Omental fat pad (tissue), 3 donors: ENCODE measurements at regions not wholly inside any gene's neighbourhood (a gene's known extent, or its start where the extent isn't known, plus 50 kb on each side); places are given as distances from the start of the nearest gene placed in this dataset.
A peak's percentile ranks its signal among the peaks of the same experiment; 100 is the strongest.

ENCODE experiments used
- ATAC-seq: fragments of 150-250 bp; one replicate; pipeline ENCODE4 v1.9.1; 2016; ENCODE audit warnings: mild to moderate bottlenecking, moderate library complexity; ENCODE audit not compliant: low FRiP score
- DNase-seq: peaks from one replicate; pipeline ENCODE4 v3.0.0-alpha.2; 2019; ENCODE audit warnings: low spot score
- TF ChIP-seq, protein P1 (sequence below), 3 donors: fragments of 450-650 bp; IDR thresholded peaks; one replicate each; pipeline ENCODE4 v1.5.1; 2016 to 2017; ENCODE audit warnings: antibody characterized with exemption in 3 of 3, mild to moderate bottlenecking in 3 of 3, moderate library complexity in 2 of 3

DNA sequence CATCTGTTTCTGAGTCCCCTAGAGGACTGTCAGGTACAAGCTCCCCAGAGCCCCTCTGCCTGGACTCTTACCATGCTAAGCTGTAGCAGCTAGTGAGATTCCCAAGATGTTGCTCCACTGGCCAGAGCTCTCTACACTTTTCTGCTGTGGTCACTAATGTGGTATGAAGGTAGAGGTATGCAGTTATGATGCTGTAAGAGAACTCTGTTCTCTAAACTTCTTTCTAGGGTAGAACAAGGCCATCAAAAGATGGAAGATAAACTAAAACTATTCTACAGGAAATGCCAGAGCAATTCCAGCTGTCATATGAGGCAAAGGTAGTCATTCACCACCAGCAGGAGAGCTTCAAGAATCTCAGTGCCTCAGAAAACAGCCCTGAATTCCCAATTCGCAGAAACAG is 517.4 kb upstream of the ARRDC4 start:
- ATAC-seq (no peak), DNase-seq (no peak)
- TF ChIP-seq, protein P1, sequence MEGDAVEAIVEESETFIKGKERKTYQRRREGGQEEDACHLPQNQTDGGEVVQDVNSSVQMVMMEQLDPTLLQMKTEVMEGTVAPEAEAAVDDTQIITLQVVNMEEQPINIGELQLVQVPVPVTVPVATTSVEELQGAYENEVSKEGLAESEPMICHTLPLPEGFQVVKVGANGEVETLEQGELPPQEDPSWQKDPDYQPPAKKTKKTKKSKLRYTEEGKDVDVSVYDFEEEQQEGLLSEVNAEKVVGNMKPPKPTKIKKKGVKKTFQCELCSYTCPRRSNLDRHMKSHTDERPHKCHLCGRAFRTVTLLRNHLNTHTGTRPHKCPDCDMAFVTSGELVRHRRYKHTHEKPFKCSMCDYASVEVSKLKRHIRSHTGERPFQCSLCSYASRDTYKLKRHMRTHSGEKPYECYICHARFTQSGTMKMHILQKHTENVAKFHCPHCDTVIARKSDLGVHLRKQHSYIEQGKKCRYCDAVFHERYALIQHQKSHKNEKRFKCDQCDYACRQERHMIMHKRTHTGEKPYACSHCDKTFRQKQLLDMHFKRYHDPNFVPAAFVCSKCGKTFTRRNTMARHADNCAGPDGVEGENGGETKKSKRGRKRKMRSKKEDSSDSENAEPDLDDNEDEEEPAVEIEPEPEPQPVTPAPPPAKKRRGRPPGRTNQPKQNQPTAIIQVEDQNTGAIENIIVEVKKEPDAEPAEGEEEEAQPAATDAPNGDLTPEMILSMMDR (IDR thresholded peaks at IDR 0.05): no peak

DNA sequence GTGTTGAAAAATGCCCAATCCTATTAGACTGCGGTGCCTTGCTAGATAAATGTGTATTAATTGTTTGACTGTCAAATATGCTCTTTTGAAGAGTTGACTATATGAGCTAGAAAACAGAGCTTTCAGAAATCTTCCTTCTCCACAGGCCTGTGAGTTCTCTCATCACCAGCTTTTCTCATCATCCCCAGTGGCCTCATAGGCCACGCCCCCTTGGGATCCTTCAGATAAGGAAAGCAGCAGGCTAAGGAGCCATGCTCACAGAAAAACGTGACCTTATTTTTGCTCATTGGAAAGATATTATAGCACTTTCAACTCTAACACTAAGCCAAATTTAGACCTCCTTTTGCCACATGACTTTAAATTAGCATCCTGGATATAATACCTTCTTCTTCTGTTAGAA is 514.4 kb upstream of the ARRDC4 start:
- TF ChIP-seq, protein P1 (IDR thresholded peaks at IDR 0.05): no peak
- ATAC-seq (no peak), DNase-seq (no peak)

GRCh38 chr15:97456521-97457202 is 503.8 kb upstream of the ARRDC4 start:
- no peak for ATAC-seq
- TF ChIP-seq, protein P1 (IDR thresholded peaks at IDR 0.05): no peak
- no peak for DNase-seq

GRCh38 chr15:97457203-97457847 is 503.2 kb upstream of the ARRDC4 start:
- TF ChIP-seq, protein P1 (IDR thresholded peaks at IDR 0.05): no peak
- no peak for DNase-seq
- no peak for ATAC-seq

- ATAC-seq: peak; percentile 44
- no peak for DNase-seq
- TF ChIP-seq, protein P1 (IDR thresholded peaks at IDR 0.05): no peak
Measured at GRCh38 chr15:97459771-97460170, 500.7 kb upstream of the ARRDC4 start.

DNA sequence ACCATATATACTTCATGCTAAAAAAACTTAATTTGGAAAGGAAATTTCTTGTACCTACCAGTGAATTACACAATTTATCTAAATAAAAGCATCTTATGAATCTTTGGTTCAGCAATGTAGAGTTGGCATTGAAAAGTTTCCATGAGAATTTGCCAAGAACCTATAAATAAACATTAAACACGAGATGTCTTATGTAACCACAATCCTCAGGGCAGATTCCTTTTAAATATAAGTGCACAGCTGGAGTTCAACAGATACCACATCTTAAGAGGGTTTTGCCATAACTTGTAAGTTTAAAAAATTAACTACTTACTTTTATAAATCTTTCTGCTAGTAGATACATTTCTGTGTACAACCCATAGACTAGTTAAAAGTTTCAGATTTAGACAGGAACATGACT is 499.3 kb upstream of the ARRDC4 start:
- TF ChIP-seq, protein P1 (IDR thresholded peaks at IDR 0.05): no peak
- no peak for DNase-seq
- no peak for ATAC-seq

- DNase-seq (no peak), ATAC-seq (no peak)
- TF ChIP-seq, protein P1 (IDR thresholded peaks at IDR 0.05): no peak
Measured at GRCh38 chr15:97463696-97464095, 496.8 kb upstream of the ARRDC4 start.
